HEK293T (cell line): ENCODE measurements at regions not wholly inside any gene's neighbourhood (a gene's known extent, or its start where the extent isn't known, plus 50 kb on each side); places are given as distances from the start of the nearest gene placed in this dataset.

Experiments used
- ARNT ChIP-seq: fragments of 450-650 bp; IDR thresholded peaks from 2 replicates; pipeline ENCODE4 v1.6.1; 2017; ENCODE audit warnings: mild to moderate bottlenecking
- BHLHE40 ChIP-seq: fragments of 450-650 bp; IDR thresholded peaks from 2 replicates; pipeline ENCODE4 v1.6.1; 2016; ENCODE audit warnings: mild to moderate bottlenecking, moderate library complexity, borderline replicate concordance
- ELF4 ChIP-seq: fragments of 450-650 bp; IDR thresholded peaks from 2 replicates; pipeline ENCODE4 v1.6.1; 2017; ENCODE audit warnings: antibody characterized with exemption
- FOXA1 ChIP-seq: fragments of 450-650 bp; IDR thresholded peaks from 2 replicates; pipeline ENCODE4 v1.6.1; 2016; ENCODE audit warnings: mild to moderate bottlenecking
- FOXM1 ChIP-seq: fragments of 450-650 bp; IDR thresholded peaks from 2 replicates; pipeline ENCODE4 v1.6.1; 2017; ENCODE audit warnings: mild to moderate bottlenecking, borderline replicate concordance
- HDGF ChIP-seq: fragments of 450-650 bp; IDR thresholded peaks from 2 replicates; pipeline ENCODE4 v1.6.1; 2017; ENCODE audit warnings: antibody characterized with exemption, borderline replicate concordance
- L3MBTL2 ChIP-seq: fragments of 450-650 bp; conservative IDR thresholded peaks from 2 replicates; pipeline ENCODE4 v1.6.1; 2016; ENCODE audit warnings: mild to moderate bottlenecking
- NFRKB ChIP-seq: fragments of 450-650 bp; IDR thresholded peaks from 2 replicates; pipeline ENCODE4 v1.6.1; 2016; ENCODE audit warnings: mild to moderate bottlenecking, moderate library complexity
- PKNOX1 ChIP-seq: fragments of 450-650 bp; IDR thresholded peaks from 2 replicates; pipeline ENCODE4 v1.6.1; 2016
- SP1 ChIP-seq: fragments of 450-650 bp; IDR thresholded peaks from 2 replicates; pipeline ENCODE4 v1.6.1; 2017
- SUZ12 ChIP-seq: fragments of 450-650 bp; IDR thresholded peaks from 2 replicates; pipeline ENCODE4 v1.6.1; 2016; ENCODE audit warnings: mild to moderate bottlenecking
- TARDBP ChIP-seq: fragments of 450-650 bp; IDR thresholded peaks from 2 replicates; pipeline ENCODE4 v1.6.1; 2016
- ZNF384 ChIP-seq: fragments of 450-650 bp; IDR thresholded peaks from 2 replicates; pipeline ENCODE4 v1.6.1; 2016

GRCh38 chr9:84411683-84412267 lies 71.2 kb upstream of the SLC28A3 start:
- TF ChIP-seq FOXA1 = no peak
- TF ChIP-seq FOXM1 = no peak
- TF ChIP-seq SUZ12 = no peak
- no peak for TF ChIP-seq ELF4
- no peak for TF ChIP-seq SP1
- TF ChIP-seq PKNOX1 = no peak
- no peak for TF ChIP-seq TARDBP
- no peak for TF ChIP-seq NFRKB
- no peak for TF ChIP-seq BHLHE40
- TF ChIP-seq L3MBTL2 = no peak
- no peak for TF ChIP-seq ZNF384
- TF ChIP-seq HDGF = no peak
- no peak for TF ChIP-seq ARNT
